Inflammatory macrophage treated with lipopolysaccharide for 1 hour (primary cell): ENCODE measurements at regions not wholly inside any gene's neighbourhood (a gene's known extent, or its start where the extent isn't known, plus 50 kb on each side); places are given as distances from the start of the nearest gene placed in this dataset.
A peak's percentile ranks its signal among the peaks of the same experiment; 100 is the strongest.

Experiments used
- DNase-seq, 2 donors: peaks; one replicate each; pipeline ENCODE4 v3.0.0-alpha.2; 2020 to 2022

- no peak for DNase-seq
These were observed 169.5 kb upstream of the EGLN3 start for GRCh38 chr14:34120185-34120977.

- DNase-seq: no peak
These were observed 168.4 kb upstream of the EGLN3 start for GRCh38 chr14:34119107-34119858.

- DNase-seq: no peak
These were observed 163.1 kb upstream of the EGLN3 start for GRCh38 chr14:34113991-34114390.

GRCh38 chr14:34113005-34113511 is 162.2 kb upstream of the EGLN3 start:
- no peak for DNase-seq

- DNase-seq: no peak
These were observed 161.1 kb upstream of the EGLN3 start for GRCh38 chr14:34111953-34112352.

- DNase-seq: no peak
These were observed 160.6 kb upstream of the EGLN3 start for GRCh38 chr14:34111505-34111904.

- DNase-seq: no peak
These were observed 159.7 kb upstream of the EGLN3 start for GRCh38 chr14:34110531-34110930.

- no peak for DNase-seq
These were observed 156.6 kb upstream of the EGLN3 start for GRCh38 chr14:34107441-34107840.

- DNase-seq: no peak
These were observed 155.4 kb upstream of the EGLN3 start for GRCh38 chr14:34106310-34106709.

GRCh38 chr14:34104489-34105397 is 153.9 kb upstream of the EGLN3 start:
- DNase-seq: no peak

- DNase-seq: no peak
These were observed 152.3 kb upstream of the EGLN3 start for GRCh38 chr14:34103176-34103575.

GRCh38 chr14:34099635-34100034 is 148.8 kb upstream of the EGLN3 start:
- DNase-seq: no peak

- no peak for DNase-seq
These were observed 148.1 kb upstream of the EGLN3 start for GRCh38 chr14:34098985-34099349.

- peak; percentile 15 to 47 for DNase-seq
These were observed 147.4 kb upstream of the EGLN3 start for GRCh38 chr14:34098045-34098984.

GRCh38 chr14:34097644-34098043 is 146.8 kb upstream of the EGLN3 start:
- no peak for DNase-seq

- DNase-seq: no peak
These were observed 143.5 kb upstream of the EGLN3 start for GRCh38 chr14:34094384-34094783.

- no peak for DNase-seq
These were observed 143.0 kb upstream of the EGLN3 start for GRCh38 chr14:34093883-34094282.

- no peak for DNase-seq
These were observed 139.6 kb upstream of the EGLN3 start for GRCh38 chr14:34090451-34090850.

GRCh38 chr14:34088914-34089313 is 138.0 kb upstream of the EGLN3 start:
- no peak for DNase-seq

GRCh38 chr14:34087571-34087970 is 136.7 kb upstream of the EGLN3 start:
- no peak for DNase-seq

- no peak for DNase-seq
These were observed 135.4 kb upstream of the EGLN3 start for GRCh38 chr14:34086223-34086757.

- DNase-seq: no peak
These were observed 134.8 kb upstream of the EGLN3 start for GRCh38 chr14:34085695-34086094.
